ENCODE measurements at regions not wholly inside any gene's neighbourhood (a gene's known extent, or its start where the extent isn't known, plus 50 kb on each side); places are given as distances from the start of the nearest gene placed in this dataset.

GRCh38 chr11:114811971-114812370 is 133.6 kb downstream of the NXPE2 start:
- no peak for DNase-seq

GRCh38 chr11:114812733-114813132 is 134.4 kb downstream of the NXPE2 start:
- DNase-seq = peak; percentile 44

DNA sequence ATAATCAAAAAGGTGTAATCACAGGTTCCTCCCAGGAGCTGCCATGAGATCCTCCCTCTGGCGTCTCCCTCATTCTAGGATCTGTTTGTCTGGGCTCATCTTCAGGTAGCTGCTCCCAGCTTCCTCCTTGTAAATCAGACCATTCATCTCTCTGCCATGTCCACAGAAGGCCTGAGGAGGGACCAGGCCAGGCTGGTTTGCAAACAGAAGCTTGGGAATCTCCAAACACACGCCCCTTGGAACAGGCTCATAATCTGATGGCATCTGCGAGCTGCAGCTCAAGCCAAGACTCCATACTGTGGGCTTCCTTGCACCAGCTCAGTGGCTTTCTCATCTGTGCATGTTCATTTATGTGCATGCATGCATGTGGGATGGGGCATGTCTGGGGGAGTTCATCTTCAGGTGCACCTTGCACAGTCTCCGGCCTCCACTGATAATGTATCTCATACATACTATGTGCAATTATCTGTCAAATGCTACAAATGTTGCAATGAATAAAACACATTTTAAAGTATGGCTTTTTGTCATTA is 134.9 kb downstream of the NXPE2 start:
- no peak for DNase-seq

DNA sequence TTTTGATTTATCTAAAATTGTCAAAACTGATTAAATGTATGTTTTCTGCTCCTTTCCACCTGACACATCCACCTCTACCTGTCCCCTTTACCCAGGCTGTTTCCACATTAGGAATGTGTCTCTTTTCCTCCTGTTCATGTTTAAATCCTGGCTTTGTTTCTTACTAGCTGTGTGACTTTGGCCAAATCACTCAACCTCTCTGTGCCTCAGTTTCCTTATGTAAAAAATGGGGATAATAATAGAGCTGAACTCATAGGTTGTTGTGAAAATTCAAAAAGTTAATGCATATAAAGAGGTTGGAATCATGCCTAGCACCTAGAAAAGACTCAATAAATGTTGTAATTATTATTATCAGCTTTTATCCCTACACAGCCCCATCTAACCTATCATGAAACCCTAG is 136.8 kb downstream of the NXPE2 start:
- DNase-seq = no peak

DNA sequence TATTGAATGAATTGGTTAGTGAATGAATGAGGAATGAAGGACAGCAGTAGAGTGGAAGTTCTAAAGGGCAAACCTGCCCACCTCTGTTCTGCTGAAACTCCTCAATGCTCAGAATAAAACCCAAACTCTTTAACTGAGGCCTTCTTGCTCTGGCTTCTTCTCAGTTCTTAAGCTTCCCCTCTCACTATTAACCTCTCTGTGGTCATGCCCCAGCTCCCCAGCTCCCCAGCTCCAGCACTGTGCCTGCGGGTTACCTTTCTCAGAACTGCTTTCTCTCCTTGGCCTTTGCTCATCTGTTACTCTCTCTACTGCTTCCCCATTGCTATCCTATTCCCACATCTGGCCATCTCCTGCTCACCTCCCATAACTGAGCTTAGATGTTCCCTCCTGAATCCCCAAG is 137.4 kb downstream of the NXPE2 start:
- DNase-seq = no peak

GRCh38 chr11:114816791-114817190 is 138.5 kb downstream of the NXPE2 start:
- DNase-seq = no peak

- DNase-seq = no peak
Observed at GRCh38 chr11:114818382-114818781, 140.1 kb downstream of the NXPE2 start.

DNA sequence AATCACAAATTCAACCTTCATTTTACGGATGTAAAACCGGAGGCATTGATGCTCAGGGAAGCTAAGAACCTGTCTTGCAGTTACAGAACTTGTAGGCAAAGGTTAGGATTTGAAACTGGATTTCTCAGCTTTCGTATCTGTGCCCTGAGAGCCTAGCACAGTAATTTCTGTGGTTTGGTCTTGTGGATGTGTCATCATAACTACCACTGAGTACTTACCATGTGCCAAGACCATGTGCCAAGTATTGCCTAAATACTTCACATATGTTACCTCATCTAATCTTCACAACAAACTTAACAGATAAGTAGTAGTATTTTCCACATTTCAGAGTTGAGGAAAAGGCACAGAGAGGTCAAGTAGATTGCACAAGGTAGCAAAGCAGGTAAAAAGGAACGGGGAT is 140.7 kb downstream of the NXPE2 start:
- no peak for DNase-seq

GRCh38 chr11:114820621-114821020 is 142.3 kb downstream of the NXPE2 start:
- DNase-seq = no peak

- peak; percentile 70 for DNase-seq
Observed at GRCh38 chr11:114821621-114822412, 143.5 kb downstream of the NXPE2 start.

DNA sequence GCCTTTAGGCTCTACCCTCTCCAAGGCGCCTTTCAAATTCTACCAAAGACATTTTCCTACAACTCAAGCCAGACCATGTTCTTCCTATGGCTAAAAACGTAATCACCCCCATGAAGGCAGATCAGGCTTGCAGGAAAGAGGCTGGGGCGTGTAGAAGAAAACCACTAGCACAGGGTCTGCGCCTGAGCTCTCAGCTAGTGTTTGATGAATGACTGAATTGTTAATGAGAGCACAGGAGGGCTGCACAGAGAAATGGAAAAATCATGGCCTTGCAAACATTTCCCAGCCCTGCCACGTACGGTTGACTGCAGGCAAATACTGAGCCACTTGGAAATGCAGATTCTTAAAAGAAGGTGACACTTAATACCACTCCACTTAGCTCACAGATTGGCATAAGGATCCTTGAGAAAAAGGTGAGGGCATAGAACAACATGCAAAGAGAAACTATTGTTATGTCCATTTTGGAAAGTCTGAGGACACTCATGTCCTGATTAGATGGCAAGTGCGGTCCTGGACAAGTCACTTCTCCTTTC is 148.6 kb downstream of the NXPE2 start:
- DNase-seq = no peak

DNA sequence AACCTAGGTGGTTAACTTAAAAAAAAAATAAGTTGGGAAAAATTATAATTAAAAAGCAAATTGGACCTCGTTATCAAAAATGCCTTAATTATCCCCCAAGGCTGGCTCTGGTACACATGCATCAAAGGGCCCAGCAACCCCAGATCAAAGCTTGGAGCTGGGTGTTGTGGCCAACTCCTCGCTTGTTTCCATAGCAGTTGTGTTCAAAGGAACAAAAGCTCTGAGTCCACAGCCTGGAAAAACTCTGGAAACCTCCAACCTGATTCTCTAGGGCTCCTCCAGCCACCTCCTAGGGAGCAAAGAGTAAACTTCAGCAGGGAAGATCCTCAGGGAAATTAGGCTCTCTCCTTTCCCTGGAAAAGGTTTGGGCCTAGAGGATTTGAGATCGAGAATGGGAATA is 149.4 kb downstream of the NXPE2 start:
- no peak for DNase-seq

DNA sequence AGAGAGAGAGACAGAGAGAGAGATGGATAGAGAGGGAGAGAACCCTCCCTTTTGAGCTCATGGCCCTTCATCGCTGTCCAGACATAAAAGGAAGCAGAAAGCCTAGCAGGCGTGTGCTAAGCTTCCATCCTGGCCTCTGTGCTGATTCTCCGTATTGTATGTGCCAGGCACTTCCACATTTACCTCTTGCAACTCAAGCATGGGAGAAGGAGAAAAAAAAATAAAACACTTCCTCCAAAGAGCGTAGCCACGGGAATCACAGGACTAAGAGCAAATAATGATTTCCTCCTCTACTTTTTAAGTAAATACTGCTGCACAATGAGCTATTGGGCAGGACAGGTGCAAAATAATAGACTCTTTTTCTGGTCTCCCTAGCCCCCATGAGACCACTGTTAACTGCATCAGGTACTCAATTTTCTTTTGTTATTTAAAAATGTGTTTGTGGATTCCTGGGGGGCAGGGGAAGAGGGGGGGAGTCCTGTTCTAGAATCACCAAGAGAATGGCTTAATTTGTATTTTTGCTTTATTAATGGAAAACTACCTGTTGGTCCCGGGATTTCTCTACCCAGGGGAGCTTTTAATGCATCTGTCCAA is 154.3 kb downstream of the NXPE2 start:
- DNase-seq = peak; percentile 77

DNA sequence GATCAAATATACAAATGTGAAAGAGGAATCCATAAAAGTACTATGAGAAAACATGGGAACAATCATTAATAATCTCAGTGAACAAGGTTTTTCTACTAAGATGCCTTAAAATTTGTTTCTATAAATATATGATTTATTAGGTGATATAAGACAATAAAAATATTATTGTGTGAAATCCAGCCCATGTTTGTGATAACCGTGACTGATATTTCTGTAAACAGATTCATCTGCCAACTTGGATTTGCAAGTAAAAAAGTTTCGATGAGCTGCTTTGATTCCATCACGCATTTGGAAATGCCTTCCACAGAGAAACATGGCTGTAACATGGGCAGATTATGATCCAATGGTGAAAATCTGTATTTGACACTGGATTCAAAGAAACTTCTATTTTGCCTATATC is 157.8 kb downstream of the NXPE2 start:
- no peak for DNase-seq

GRCh38 chr11:114844896-114845295 is 166.6 kb downstream of the NXPE2 start:
- no peak for DNase-seq

GRCh38 chr11:114845766-114846415 is 167.6 kb downstream of the NXPE2 start:
- no peak for DNase-seq

GRCh38 chr11:114846416-114846791 is 168.1 kb downstream of the NXPE2 start:
- peak; percentile 56 for DNase-seq

- DNase-seq = peak; percentile 56
Observed at GRCh38 chr11:114847306-114847975, 169.1 kb downstream of the NXPE2 start.

- no peak for DNase-seq
Observed at GRCh38 chr11:114848027-114848426, 169.7 kb downstream of the NXPE2 start.

DNA sequence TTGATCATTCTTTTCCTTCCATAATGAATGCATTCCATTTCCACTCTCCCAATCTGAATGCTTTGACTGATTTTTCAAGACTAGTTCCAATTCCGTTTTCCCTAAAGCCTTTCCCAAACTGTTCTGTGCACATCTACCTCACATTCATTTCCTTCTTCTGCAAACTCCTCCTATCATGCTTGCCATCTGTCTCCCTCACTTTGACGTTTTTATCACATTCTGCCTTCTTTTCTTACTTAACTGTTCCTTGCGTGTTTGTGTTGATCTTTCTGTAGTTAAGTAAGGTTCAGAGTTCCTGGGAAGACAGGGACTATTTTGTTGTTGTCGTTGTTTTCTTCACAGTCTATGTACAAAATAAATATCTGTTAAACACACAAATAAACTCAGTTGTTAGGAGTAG is 179.0 kb downstream of the NXPE2 start:
- DNase-seq = no peak

GRCh38 chr11:114864896-114865295 is 186.6 kb downstream of the NXPE2 start:
- no peak for DNase-seq

DNA sequence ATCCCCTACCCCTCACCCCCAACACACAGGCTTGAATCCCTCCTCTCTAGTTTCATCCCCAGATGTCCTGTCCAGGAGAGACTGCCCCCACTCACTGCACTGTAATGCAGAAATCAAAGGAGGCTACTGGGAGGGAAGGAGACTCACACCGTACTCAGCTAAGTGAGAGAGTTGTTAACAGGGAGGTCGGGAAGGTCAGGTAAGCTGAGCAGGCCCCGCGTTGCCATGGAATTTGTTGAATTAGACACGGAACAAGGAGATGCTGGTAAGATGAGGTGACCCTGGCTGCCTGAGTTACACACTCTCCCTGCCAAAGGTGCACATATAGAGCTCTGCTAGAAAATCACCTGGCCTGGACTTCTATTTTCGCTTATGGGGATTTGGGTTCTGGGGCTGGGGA is 197.9 kb downstream of the NXPE2 start:
- no peak for DNase-seq

GRCh38 chr11:114877976-114878375 is 199.6 kb downstream of the NXPE2 start:
- no peak for DNase-seq
